NCI-H526 treated with DMSO at 0.1 percent for 48 hours (cell line): ENCODE measurements at regions not wholly inside any gene's neighbourhood (a gene's known extent, or its start where the extent isn't known, plus 50 kb on each side); places are given as distances from the start of the nearest gene placed in this dataset.

Experiments
- DNase-seq: peaks from one replicate; lab custom pipeline; 2025; lab: John Stamatoyannopoulos, UW

GRCh38 chr1:17932164-17932563 is 175.4 kb upstream of the IGSF21 start:
- DNase-seq: no peak

GRCh38 chr1:17933501-17933900 is 174.1 kb upstream of the IGSF21 start:
- DNase-seq: no peak

GRCh38 chr1:17933971-17934370 is 173.6 kb upstream of the IGSF21 start:
- no peak for DNase-seq

- DNase-seq: no peak
These were observed 172.4 kb upstream of the IGSF21 start for GRCh38 chr1:17935230-17935629.

- DNase-seq: peak; percentile 90
These were observed 166.0 kb upstream of the IGSF21 start for GRCh38 chr1:17941431-17942189.

GRCh38 chr1:17943506-17943905 is 164.1 kb upstream of the IGSF21 start:
- no peak for DNase-seq

GRCh38 chr1:17944646-17945045 is 163.0 kb upstream of the IGSF21 start:
- DNase-seq: no peak

- no peak for DNase-seq
These were observed 161.2 kb upstream of the IGSF21 start for GRCh38 chr1:17946434-17946833.

- no peak for DNase-seq
These were observed 159.0 kb upstream of the IGSF21 start for GRCh38 chr1:17948594-17948993.

- no peak for DNase-seq
These were observed 158.1 kb upstream of the IGSF21 start for GRCh38 chr1:17949511-17949910.

- DNase-seq: no peak
These were observed 156.9 kb upstream of the IGSF21 start for GRCh38 chr1:17950728-17951127.

- DNase-seq: no peak
These were observed 155.1 kb upstream of the IGSF21 start for GRCh38 chr1:17952506-17952905.

- DNase-seq: no peak
These were observed 153.7 kb upstream of the IGSF21 start for GRCh38 chr1:17953921-17954320.

GRCh38 chr1:17955302-17956285 is 152.0 kb upstream of the IGSF21 start:
- DNase-seq: no peak

- DNase-seq: no peak
These were observed 149.9 kb upstream of the IGSF21 start for GRCh38 chr1:17957588-17958267.

- no peak for DNase-seq
These were observed 148.9 kb upstream of the IGSF21 start for GRCh38 chr1:17958704-17959103.

- no peak for DNase-seq
These were observed 144.1 kb upstream of the IGSF21 start for GRCh38 chr1:17963513-17963912.

GRCh38 chr1:17965515-17966100 is 142.0 kb upstream of the IGSF21 start:
- no peak for DNase-seq

- no peak for DNase-seq
These were observed 141.3 kb upstream of the IGSF21 start for GRCh38 chr1:17966341-17966740.

- DNase-seq: peak; percentile 80
These were observed 139.9 kb upstream of the IGSF21 start for GRCh38 chr1:17967623-17968255.

GRCh38 chr1:17970757-17971156 is 136.8 kb upstream of the IGSF21 start:
- no peak for DNase-seq

- DNase-seq: no peak
These were observed 133.9 kb upstream of the IGSF21 start for GRCh38 chr1:17973694-17974093.
